NCI-H774 (cell line): ENCODE measurements at regions not wholly inside any gene's neighbourhood (a gene's known extent, or its start where the extent isn't known, plus 50 kb on each side); places are given as distances from the start of the nearest gene placed in this dataset.

ENCODE experiments used
- DNase-seq: peaks from one replicate; lab custom pipeline; 2025; lab: John Stamatoyannopoulos, UW

DNA sequence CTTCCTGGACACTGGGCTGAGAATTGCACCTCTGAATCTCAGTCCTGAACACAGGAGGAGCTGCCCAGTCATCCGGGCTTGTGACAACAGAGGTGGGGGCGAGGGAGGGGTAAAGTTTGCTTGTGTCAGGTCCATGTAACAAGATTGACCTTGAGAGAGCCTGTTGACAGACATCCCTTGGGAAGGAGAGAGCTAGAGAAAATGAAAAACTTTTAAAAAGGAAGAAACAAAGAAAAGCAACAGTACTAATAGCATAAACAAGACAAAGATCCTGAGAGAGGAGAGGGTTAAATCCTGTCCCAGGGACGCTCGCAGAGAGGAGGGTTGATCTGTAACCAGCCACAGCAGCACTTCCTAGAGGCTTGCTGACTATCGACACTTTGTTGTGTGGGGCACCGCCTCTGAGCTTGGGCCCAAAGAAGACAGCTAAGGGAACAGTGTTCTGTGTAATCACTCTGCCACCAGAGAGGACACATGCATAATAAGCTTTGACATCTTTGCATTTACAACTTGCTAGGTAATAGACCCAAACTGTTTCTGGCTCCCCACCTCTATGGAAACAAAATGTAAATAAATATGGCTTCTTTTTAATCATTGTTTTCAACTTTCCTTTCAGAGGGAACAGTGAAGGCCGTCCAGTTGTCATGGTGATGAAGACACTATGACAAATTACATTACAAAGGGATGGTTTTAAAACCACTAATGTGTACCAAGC lies 363.7 kb downstream of the CSNK1G3 start:
- peak; percentile 36 for DNase-seq

DNA sequence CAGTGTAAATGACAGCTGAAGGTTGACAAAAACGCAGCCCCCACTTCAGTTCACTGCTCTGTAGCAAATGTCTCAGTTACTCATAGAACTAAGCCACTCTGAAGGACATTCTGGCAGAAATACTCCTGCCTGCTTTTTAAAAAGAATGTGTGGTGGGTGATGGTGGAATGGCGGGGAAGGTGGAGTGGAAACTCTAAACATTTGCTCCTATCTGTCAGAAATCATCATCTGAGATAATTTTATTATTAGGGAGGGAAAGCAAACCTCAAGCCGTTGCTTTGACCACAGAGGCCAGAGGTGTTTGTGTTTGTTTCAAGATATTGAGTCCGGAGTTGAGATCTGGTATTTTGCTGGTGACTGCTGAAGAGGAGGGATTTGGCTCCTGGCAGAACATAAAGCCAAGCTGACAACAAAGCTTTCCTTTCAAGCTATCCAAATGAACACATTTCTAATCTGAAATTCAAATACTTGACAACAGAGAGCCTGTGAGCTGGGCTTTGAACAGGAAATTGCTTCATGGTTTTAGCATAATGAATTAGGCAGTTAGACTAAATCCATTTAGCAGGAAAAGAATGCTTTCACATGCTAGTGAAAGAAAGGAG lies 362.7 kb downstream of the CSNK1G3 start:
- peak; percentile 5 for DNase-seq

DNA sequence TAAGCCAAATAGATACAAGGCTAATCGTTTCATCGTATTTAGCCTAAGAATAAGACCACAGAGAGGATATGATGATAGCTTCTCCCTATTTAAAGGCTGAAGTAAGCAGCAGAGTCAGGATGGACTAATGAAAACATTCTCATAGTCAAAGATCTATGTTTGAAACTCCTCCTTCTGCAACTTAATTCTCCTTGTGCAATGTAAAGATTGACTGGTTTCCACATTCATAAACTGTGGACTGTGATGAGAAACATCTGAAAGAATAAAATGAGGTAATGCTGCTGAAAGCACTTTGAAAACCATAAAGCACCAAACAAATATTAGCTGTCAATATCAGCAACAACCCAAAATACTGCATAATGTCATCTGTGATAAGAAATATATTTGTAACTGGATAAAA lies 361.9 kb downstream of the CSNK1G3 start:
- no peak for DNase-seq

- DNase-seq = no peak
Measured at GRCh38 chr5:123871373-123871772, 359.4 kb downstream of the CSNK1G3 start.

DNA sequence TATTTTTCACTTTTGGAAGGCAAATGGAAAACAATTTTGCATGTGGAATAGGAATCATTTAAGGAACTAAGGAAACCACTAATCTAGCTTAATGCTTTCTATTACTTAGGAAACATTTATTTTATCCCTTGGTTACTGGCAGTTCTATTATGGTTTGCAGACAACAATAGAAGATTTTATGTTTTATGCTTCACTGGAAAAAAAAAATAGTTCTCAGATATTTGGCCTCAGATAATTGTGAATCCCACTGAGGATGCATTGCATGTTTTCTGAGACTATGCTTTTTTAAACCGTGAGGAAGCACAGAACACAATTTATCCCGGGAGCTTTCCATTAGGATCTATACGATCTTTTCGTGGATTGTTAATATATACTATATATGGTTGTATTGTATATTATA lies 356.9 kb downstream of the CSNK1G3 start:
- DNase-seq = no peak

- peak; percentile 60 for DNase-seq
Measured at GRCh38 chr5:123868267-123868666, 356.3 kb downstream of the CSNK1G3 start.

DNA sequence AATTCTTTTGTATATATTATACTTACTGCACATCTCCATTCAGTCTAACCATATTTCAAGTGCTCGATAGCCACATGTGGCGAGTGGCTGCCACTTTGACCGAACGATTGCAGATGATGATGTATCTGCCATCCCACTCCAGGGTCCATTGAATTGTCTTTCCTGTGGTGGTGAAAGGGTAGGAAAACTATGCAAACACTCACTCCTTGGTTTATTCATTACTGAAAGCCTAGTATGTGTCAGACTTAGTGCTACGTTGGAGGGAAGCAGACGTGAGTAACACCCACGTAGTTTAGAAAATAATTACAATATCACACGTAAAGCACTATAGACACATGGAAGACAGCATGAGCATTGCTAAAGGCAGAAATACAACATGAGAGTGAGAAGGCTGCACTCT lies 353.7 kb downstream of the CSNK1G3 start:
- no peak for DNase-seq

- DNase-seq = no peak
Measured at GRCh38 chr5:123864578-123864977, 352.6 kb downstream of the CSNK1G3 start.

GRCh38 chr5:123858938-123859337 lies 347.0 kb downstream of the CSNK1G3 start:
- DNase-seq = no peak

GRCh38 chr5:123856766-123857165 lies 344.8 kb downstream of the CSNK1G3 start:
- no peak for DNase-seq

GRCh38 chr5:123855609-123856008 lies 343.6 kb downstream of the CSNK1G3 start:
- DNase-seq = no peak

- no peak for DNase-seq
Measured at GRCh38 chr5:123845356-123846100, 333.6 kb downstream of the CSNK1G3 start.

GRCh38 chr5:123844873-123845272 lies 332.9 kb downstream of the CSNK1G3 start:
- DNase-seq = no peak

- no peak for DNase-seq
Measured at GRCh38 chr5:123835421-123835820, 323.4 kb downstream of the CSNK1G3 start.

DNA sequence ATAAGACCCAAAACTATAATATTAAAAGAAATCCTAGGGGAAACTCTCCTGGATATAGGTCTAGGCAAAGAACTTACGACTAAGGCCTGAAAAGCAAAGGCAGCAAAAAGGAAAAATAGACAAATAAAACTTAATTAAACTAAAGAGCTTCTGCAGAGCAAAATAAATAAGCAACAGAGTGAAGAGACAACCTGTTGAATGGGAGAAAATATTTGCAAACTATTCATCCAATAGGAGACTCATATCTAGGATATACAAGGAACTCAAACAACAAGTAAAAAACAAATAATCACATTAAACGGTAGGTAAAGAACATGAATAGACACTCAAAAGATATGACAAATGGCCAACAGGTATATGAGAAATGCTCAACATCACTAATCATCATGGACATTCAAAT lies 318.6 kb downstream of the CSNK1G3 start:
- no peak for DNase-seq

GRCh38 chr5:123827811-123828210 lies 315.8 kb downstream of the CSNK1G3 start:
- DNase-seq = no peak

DNA sequence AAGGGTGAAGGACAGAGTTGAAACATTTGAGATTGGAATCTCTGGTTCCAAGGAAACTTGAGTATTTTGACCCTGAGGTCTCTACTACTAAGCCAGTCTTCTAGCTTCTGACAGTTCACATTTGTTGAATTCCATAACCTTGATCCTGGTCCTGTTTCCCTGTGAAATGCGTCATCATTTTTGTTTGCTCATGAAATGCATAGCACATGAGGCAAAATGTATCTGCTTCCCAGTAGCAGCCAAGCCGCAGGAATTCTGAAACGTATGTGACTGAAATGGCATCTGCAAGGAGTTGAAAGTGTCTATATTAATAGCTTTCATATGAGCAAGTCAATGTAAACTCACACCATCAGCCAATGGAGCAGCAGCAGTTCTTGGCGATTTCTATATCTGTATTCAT lies 307.9 kb downstream of the CSNK1G3 start:
- DNase-seq = no peak

DNA sequence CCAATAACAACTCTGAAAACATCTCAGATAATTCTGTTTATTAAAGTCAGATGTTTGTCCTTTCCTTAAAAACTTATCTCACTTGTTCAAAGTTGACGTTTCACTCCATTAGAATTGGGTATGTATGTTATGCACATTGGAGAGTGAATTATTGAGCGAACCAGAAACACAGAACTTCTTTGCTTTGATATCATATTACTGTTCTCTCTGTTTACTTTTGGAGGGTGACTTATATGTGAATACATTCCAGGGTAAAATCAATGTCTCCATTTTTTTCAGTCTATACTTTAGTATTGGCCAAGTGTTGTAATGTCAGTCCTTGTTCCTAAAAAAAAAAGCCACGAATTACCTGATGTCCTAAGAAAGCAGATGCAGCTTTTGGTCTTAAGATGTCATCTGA lies 307.4 kb downstream of the CSNK1G3 start:
- no peak for DNase-seq

- no peak for DNase-seq
Measured at GRCh38 chr5:123817267-123817666, 305.3 kb downstream of the CSNK1G3 start.

- DNase-seq = no peak
Measured at GRCh38 chr5:123814801-123815470, 303.0 kb downstream of the CSNK1G3 start.

DNA sequence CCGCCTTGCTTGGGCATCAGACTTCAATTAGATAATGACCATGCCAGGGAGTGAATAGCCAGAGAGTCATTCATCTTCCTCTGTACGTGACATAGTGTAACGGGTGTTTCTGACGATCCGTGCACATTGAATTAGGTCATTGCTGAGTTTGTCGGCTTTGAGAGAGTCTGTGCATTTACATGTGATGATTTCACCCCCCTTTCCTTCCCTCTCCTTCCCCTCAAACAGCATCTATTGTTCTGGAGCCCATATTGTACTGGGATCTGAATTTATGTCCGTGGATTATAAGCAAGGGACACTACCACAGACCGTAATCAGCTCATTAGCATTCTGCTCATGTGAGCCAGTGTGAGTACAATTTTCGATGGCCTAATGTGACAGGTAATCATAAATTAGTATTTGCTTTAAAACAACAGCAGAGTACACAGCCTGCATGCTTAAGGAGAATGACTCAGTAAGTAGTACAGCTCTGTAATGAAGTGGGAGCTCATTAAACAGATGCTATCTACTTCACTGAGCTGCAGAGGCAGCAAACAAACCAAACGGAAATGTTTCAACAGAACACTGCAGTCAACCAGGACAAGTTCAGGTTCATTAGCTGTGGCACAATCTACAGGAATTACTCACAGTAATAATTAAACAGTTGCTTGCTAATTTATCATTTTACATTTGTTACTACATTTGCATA lies 302.1 kb downstream of the CSNK1G3 start:
- DNase-seq = peak; percentile 96

- no peak for DNase-seq
Measured at GRCh38 chr5:123813264-123813663, 301.3 kb downstream of the CSNK1G3 start.
